Erythroblast (primary cell): ENCODE measurements at regions not wholly inside any gene's neighbourhood (a gene's known extent, or its start where the extent isn't known, plus 50 kb on each side); places are given as distances from the start of the nearest gene placed in this dataset.

Source experiments
- GATA1 ChIP-seq: IDR thresholded peaks from 2 replicates; pipeline ENCODE4 v1.6.1; 2011; ENCODE audit warnings: low read depth, mild to moderate bottlenecking, control low read depth, low read length, moderate library complexity
- POLR2A ChIP-seq: IDR thresholded peaks from 2 replicates; pipeline ENCODE4 v1.6.1; 2011; ENCODE audit warnings: mild to moderate bottlenecking, low read length

DNA sequence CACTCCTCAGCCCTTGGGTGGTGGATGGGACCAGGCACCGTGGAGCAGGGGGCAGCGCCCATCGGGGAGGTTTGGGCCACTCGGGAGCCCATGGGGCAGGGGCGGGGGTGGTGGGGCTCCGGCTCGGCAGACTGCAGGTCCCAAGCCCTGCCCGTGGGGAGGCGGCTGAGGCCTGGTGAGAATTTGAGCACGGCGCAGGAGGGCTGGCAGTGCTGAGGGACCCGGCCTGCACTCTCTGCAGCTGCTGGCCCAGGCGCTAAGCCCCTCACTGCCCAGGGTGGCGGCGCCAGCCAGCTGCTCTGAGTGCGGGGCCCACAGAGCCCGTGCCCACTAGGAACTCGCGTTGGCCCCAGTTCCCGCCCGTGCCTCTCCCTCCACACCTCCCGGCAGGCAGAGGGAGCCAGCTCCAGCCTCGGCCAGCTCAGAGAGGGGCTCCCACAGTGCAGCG, 182.1 kb upstream of the OPRM1 start:
- TF ChIP-seq POLR2A (no peak), GATA1 (no peak)
